Mammary epithelial cell (primary cell): ENCODE measurements at regions not wholly inside any gene's neighbourhood (a gene's known extent, or its start where the extent isn't known, plus 50 kb on each side); places are given as distances from the start of the nearest gene placed in this dataset.

Experiments used
- CTCF ChIP-seq, 2 donors: IDR thresholded peaks in 1 of 2; conservative IDR thresholded peaks in 1 of 2; 2 replicates each; pipeline ENCODE4 v1.5.1; 2011 to 2012; ENCODE audit warnings: inconsistent platforms in 2 of 2, low read length in 2 of 2, mild to moderate bottlenecking in 2 of 2, control low read depth in 1 of 2, low read depth in 1 of 2; ENCODE audit not compliant: insufficient read depth in 1 of 2; ENCODE audit errors: extremely low read depth in 1 of 2
- EZH2 ChIP-seq: IDR thresholded peaks from 2 replicates; pipeline ENCODE4 v1.6.1; 2012; ENCODE audit warnings: low read length, inconsistent platforms, borderline replicate concordance

- TF ChIP-seq CTCF (conservative IDR thresholded peaks at IDR 0.05 in 1 of 2, IDR thresholded peaks at IDR 0.05 in 1 of 2; ENCODE audit: extremely low read depth in 1 of 2, insufficient read depth in 1 of 2, low read depth in 1 of 2, low read length in 2 of 2): no peak
- no peak for TF ChIP-seq EZH2
Measured at GRCh38 chr2:106953779-106954178, 67.8 kb upstream of the ST6GAL2 start.
